ENCODE measurements at regions not wholly inside any gene's neighbourhood (a gene's known extent, or its start where the extent isn't known, plus 50 kb on each side); places are given as distances from the start of the nearest gene placed in this dataset.

DNA sequence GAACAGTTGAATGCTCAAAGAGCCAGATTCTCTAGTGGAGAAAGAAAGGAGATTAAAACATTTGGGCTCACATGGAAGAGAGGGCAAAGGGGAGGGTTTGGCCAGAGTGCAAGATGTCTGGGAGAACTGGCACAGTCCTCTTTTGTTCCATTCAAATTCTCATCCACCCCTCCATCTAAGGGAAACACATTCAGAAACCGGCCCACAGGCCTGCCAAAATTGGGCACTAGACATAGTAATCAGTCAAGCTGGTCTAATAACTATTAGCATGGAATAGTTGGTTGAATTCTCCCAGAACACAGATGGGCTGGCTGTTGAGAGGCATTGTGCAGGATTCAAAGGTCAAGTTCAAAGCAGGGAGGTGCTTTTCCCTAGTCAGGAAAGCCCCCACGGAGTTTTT, 341.4 kb upstream of the IRAK1BP1 start:
- TF ChIP-seq, protein P1, sequence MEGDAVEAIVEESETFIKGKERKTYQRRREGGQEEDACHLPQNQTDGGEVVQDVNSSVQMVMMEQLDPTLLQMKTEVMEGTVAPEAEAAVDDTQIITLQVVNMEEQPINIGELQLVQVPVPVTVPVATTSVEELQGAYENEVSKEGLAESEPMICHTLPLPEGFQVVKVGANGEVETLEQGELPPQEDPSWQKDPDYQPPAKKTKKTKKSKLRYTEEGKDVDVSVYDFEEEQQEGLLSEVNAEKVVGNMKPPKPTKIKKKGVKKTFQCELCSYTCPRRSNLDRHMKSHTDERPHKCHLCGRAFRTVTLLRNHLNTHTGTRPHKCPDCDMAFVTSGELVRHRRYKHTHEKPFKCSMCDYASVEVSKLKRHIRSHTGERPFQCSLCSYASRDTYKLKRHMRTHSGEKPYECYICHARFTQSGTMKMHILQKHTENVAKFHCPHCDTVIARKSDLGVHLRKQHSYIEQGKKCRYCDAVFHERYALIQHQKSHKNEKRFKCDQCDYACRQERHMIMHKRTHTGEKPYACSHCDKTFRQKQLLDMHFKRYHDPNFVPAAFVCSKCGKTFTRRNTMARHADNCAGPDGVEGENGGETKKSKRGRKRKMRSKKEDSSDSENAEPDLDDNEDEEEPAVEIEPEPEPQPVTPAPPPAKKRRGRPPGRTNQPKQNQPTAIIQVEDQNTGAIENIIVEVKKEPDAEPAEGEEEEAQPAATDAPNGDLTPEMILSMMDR (conservative IDR thresholded peaks at IDR 0.05; ENCODE audit: low read depth, low read length), result no peak
- no peak for TF ChIP-seq EZH2 (IDR thresholded peaks at IDR 0.05; ENCODE audit: borderline replicate concordance, low read depth, low read length, poor library complexity, severe bottlenecking)
